SK-N-SH (cell line): ENCODE measurements at regions not wholly inside any gene's neighbourhood (a gene's known extent, or its start where the extent isn't known, plus 50 kb on each side); places are given as distances from the start of the nearest gene placed in this dataset.

Experiments
- CTCF ChIA-PET: fragments of 300-600, 350-600 bp; formaldehyde crosslinking; extraction: SDS; loops from one replicate; lab custom pipeline; 2021; lab: Yijun Ruan, JAX
- POLR2A ChIA-PET: fragments of 350-600 bp; sonication (Branson Sonifier 250); formaldehyde crosslinking; extraction: SDS; loops from one replicate; lab custom pipeline; 2020; ENCODE audit warnings: antibody characterized with exemption, inconsistent platforms; lab: Yijun Ruan, JAX
- DNase-seq: peaks from one replicate; pipeline ENCODE4 v3.0.0; 2012
- H2AFZ ChIP-seq: fragments of 200-600 bp; sonication (generic); 2 replicates; pipeline ENCODE4 v1.8.1; 2016; ENCODE audit warnings: antibody characterized with exemption, mild to moderate bottlenecking, low read depth
- H3F3A ChIP-seq: fragments of 200-600 bp; sonication (generic); replicated peaks from 2 replicates; pipeline ENCODE3; 2016; ENCODE audit warnings: antibody characterized with exemption, mild to moderate bottlenecking; ENCODE audit not compliant: insufficient read depth
- H3K27ac ChIP-seq, 2 experiments: fragments of 200-500 bp in 1 of 2; fragments of 200-600 bp in 1 of 2; sonication (Bioruptor generic) in 1 of 2; sonication (generic), shearing (Covaris generic) in 1 of 2; 2 replicates each; pipeline versions ENCODE4 v1.5.1 to v1.6.1; 2014 to 2016; ENCODE audit warnings: low read depth in 2 of 2, inconsistent platforms in 1 of 2, low read length in 1 of 2, mild to moderate bottlenecking in 1 of 2, mixed read lengths in 1 of 2
- H3K27me3 ChIP-seq: fragments of 200-600 bp; sonication (generic), shearing (Covaris generic); 2 replicates; pipeline ENCODE4 v1.6.1; 2016; ENCODE audit warnings: mixed run types; ENCODE audit not compliant: insufficient read depth
- H3K36me3 ChIP-seq, 2 experiments: fragments of 200-500 bp in 1 of 2; fragments of 200-600 bp in 1 of 2; sonication (Bioruptor generic) in 1 of 2; sonication (generic) in 1 of 2; replicated peaks in 1 of 2; 2 replicates each; pipeline versions ENCODE3 to v1.5.1; 2014 to 2016; ENCODE audit warnings: low read length in 1 of 2, mild to moderate bottlenecking in 1 of 2; ENCODE audit not compliant: insufficient read depth in 2 of 2, control insufficient read depth in 1 of 2
- H3K4me1 ChIP-seq, 2 experiments: fragments of 200-500 bp in 1 of 2; fragments of 200-600 bp in 1 of 2; sonication (Bioruptor generic) in 1 of 2; sonication (generic), shearing (Covaris generic) in 1 of 2; 2 replicates each; pipeline versions ENCODE4 v1.5.1 to v1.6.1; 2014 to 2016; ENCODE audit warnings: low read depth in 1 of 2, low read length in 1 of 2, mixed run types in 1 of 2; ENCODE audit not compliant: insufficient read depth in 2 of 2, control insufficient read depth in 1 of 2
- H3K4me2 ChIP-seq: fragments of 200-600 bp; sonication (generic), shearing (Covaris generic); 2 replicates; pipeline ENCODE4 v1.6.1; 2017; ENCODE audit warnings: mixed run types
- H3K4me3 ChIP-seq, 2 experiments: fragments of 200-500 bp in 1 of 2; fragments of 200-600 bp in 1 of 2; sonication (Bioruptor generic) in 1 of 2; sonication (generic), shearing (Covaris generic) in 1 of 2; 2 replicates each; pipeline versions ENCODE4 v1.5.1 to v1.8.1; 2014 to 2016; ENCODE audit warnings: low read depth in 2 of 2, inconsistent platforms in 1 of 2, low read length in 1 of 2, mild to moderate bottlenecking in 1 of 2, mixed read lengths in 1 of 2, moderate library complexity in 1 of 2
- H3K79me2 ChIP-seq: fragments of 200-600 bp; sonication (generic); 2 replicates; pipeline ENCODE4 v1.8.1; 2017; ENCODE audit warnings: mild to moderate bottlenecking; ENCODE audit not compliant: insufficient read depth
- H3K9ac ChIP-seq: fragments of 200-600 bp; sonication (generic); 2 replicates; pipeline ENCODE4 v1.6.1; 2017; ENCODE audit warnings: mixed run types
- H3K9me2 ChIP-seq: fragments of 200-600 bp; sonication (generic); 2 replicates; pipeline ENCODE4 v1.6.1; 2017; ENCODE audit warnings: mixed run types
- H3K9me3 ChIP-seq: fragments of 200-600 bp; sonication (generic); 2 replicates; pipeline ENCODE4 v1.6.1; 2017; ENCODE audit warnings: mixed run types, mild to moderate bottlenecking, moderate library complexity
- H4K20me1 ChIP-seq: fragments of 200-600 bp; sonication (generic); 2 replicates; pipeline ENCODE4 v1.6.1; 2017; ENCODE audit warnings: mild to moderate bottlenecking, mixed run types; ENCODE audit not compliant: insufficient read depth
- CHD2 ChIP-seq: fragments of 150-350 bp; IDR thresholded peaks from 2 replicates; pipeline ENCODE4 v1.6.1; 2018; ENCODE audit warnings: low read length; ENCODE audit not compliant: partially characterized antibody
- EZH2phosphoT487 ChIP-seq: fragments of 200-600 bp; sonication (generic); IDR thresholded peaks from 2 replicates; pipeline ENCODE4 v1.6.1; 2017; ENCODE audit warnings: low read depth, mixed run types, mild to moderate bottlenecking, antibody characterized with exemption, moderate library complexity, borderline replicate concordance
- FOXJ3 ChIP-seq: sonication (generic); formaldehyde crosslinking; IDR thresholded peaks from 2 replicates; pipeline ENCODE4 v1.5.1; 2020; ENCODE audit warnings: mild to moderate bottlenecking, missing genetic modification reagents
- GABPA ChIP-seq: IDR thresholded peaks from 2 replicates; pipeline ENCODE4 v1.4.0; 2012; ENCODE audit warnings: low read depth, mild to moderate bottlenecking
- GATA2 ChIP-seq: sonication (generic); formaldehyde crosslinking; IDR thresholded peaks from 2 replicates; pipeline ENCODE4 v1.5.0; 2020; ENCODE audit warnings: mild to moderate bottlenecking, missing genetic modification reagents
- NFIC ChIP-seq: IDR thresholded peaks from 2 replicates; pipeline ENCODE4 v1.4.0; 2012; ENCODE audit warnings: borderline replicate concordance
- PBX3 ChIP-seq: IDR thresholded peaks from 2 replicates; pipeline ENCODE4; 2012
- RCOR1 ChIP-seq: fragments of 150-350 bp; IDR thresholded peaks from 2 replicates; pipeline ENCODE4 v1.6.1; 2017; ENCODE audit warnings: antibody characterized with exemption, low read length
- REST ChIP-seq: IDR thresholded peaks from 2 replicates; pipeline ENCODE4 v1.6.1; 2012; ENCODE audit warnings: mild to moderate bottlenecking, low read depth, low read length, moderate library complexity
- YY1 ChIP-seq: IDR thresholded peaks from 2 replicates; pipeline ENCODE4 v1.4.0; 2012; ENCODE audit warnings: low read depth, mild to moderate bottlenecking
- whole genome bisulfite sequencing: methylation state at CpG from one replicate; pipeline ENCODE4 v1.1.6; 2017; ENCODE audit warnings: low lambda C conversion rate; 5-methylcytosine and 5-hydroxymethylcytosine counted together

- no peak for TF ChIP-seq REST
- TF ChIP-seq PBX3 = no peak
- TF ChIP-seq CHD2 = peak; percentile 58
- 0 out of 2 replicates have a peak, but pooled peaks have one; percentile 36 for TF ChIP-seq FOXJ3 (CRISPR knock-in tag)
- no peak for TF ChIP-seq GABPA
- TF ChIP-seq RCOR1 = peak; percentile 76
- TF ChIP-seq, all 33 proteins: peak for 8
These were observed 147.4 kb downstream of the LNPK start (continued) for GRCh38 chr2:175854665-175855064.

- 43% methylated on average over 3 of the region's 3 CpGs for whole genome bisulfite sequencing
These were observed 147.9 kb downstream of the LNPK start for GRCh38 chr2:175854129-175854528.

GRCh38 chr2:175853616-175853890 is 148.5 kb downstream of the LNPK start:
- no peak overlapping the region for H3K27ac ChIP-seq
- CTCF ChIA-PET = interaction anchor here (1.0 to 2.8 kb wide), 5 partner anchors 20 to 227 kb away, joined by 3 to 7 read pairs (median 3); no protein-coding TSS in a partner anchor

More at GRCh38 chr2:175854129-175854528, 147.9 kb downstream of the LNPK start:
- H3K27me3 ChIP-seq = no peaks in the 10 kb centered on the region
- H2AFZ ChIP-seq = no peak overlapping the region
- no peaks in the 10 kb centered on the region for H3K79me2 ChIP-seq
- POLR2A ChIA-PET = interaction anchor here (0.9 kb wide), 1 partner anchor 148 kb away, joined by 3 read pairs; the partner anchor contains the start of gene LNPK
- no peaks in the 10 kb centered on the region for H3K36me3 ChIP-seq
- no peak overlapping the region for H3K4me2 ChIP-seq
- no peaks in the 10 kb centered on the region for H4K20me1 ChIP-seq
- H3K4me1 ChIP-seq = peaks cover 11 to 22% of the 10 kb centered on the region in 2 experiments; a peak in 3 of 4 replicates
- H3K9ac ChIP-seq = no peak overlapping the region
- H3F3A ChIP-seq = peaks cover 6% of the 10 kb centered on the region
- no peak overlapping the region for H3K4me3 ChIP-seq
- no peaks in the 10 kb centered on the region for H3K9me2 ChIP-seq
- CTCF ChIA-PET = interaction anchor here (0.8 to 2.8 kb wide), 10 partner anchors 17 to 244 kb away, joined by 3 to 9 read pairs (median 3); no protein-coding TSS in a partner anchor
- no peak for TF ChIP-seq YY1
- no peaks in the 10 kb centered on the region for H3K9me3 ChIP-seq
- no peak for DNase-seq
- peak overlapping the region in 1 of 2 experiments; percentile 74; a peak in 2 of 4 replicates for H3K27ac ChIP-seq

More at GRCh38 chr2:175853616-175853890, 148.5 kb downstream of the LNPK start:
- Histone ChIP-seq H3K4me3 (no peak overlapping the region), H4K20me1 (no peaks in the 10 kb centered on the region), H3K79me2 (no peaks in the 10 kb centered on the region), H3K27me3 (no peaks in the 10 kb centered on the region), H3F3A (peaks cover 6% of the 10 kb centered on the region), H3K36me3 (no peaks in the 10 kb centered on the region), H2AFZ (no peak overlapping the region), H3K9ac (no peak overlapping the region), H3K4me2 (no peak overlapping the region), H3K4me1 (peaks cover 11 to 22% of the 10 kb centered on the region in 2 experiments; a peak in 3 of 4 replicates), H3K9me2 (no peaks in the 10 kb centered on the region), H3K9me3 (no peaks in the 10 kb centered on the region)
- POLR2A ChIA-PET = no interaction called here
- DNase-seq = no peak
- WGBS = 84% methylated on average over 5 of the region's 5 CpGs
- TF ChIP-seq EZH2phosphoT487 (no peak), GATA2 (CRISPR knock-in tag) (no peak), NFIC (no peak), CHD2 (no peak), YY1 (no peak), RCOR1 (no peak)
